HFFc6 (cell line): ENCODE measurements at regions not wholly inside any gene's neighbourhood (a gene's known extent, or its start where the extent isn't known, plus 50 kb on each side); places are given as distances from the start of the nearest gene placed in this dataset.

Source experiments
- DNase-seq: peaks from one replicate; pipeline ENCODE4 v3.0.0-alpha.2; 2018
- H3K27ac Mint-ChIP-seq: 2 replicates; pipeline ENCODE4 v1.8.0; 2020; ENCODE audit warnings: mild to moderate bottlenecking, mixed read lengths
- H3K27me3 Mint-ChIP-seq: 2 replicates; pipeline ENCODE4 v1.8.0; 2021; ENCODE audit warnings: mild to moderate bottlenecking, moderate library complexity, mixed read lengths; ENCODE audit not compliant: insufficient read depth
- H3K36me3 Mint-ChIP-seq: 2 replicates; pipeline ENCODE4 v1.8.0; 2021; ENCODE audit warnings: low read depth, mixed read lengths
- H3K4me1 Mint-ChIP-seq: 2 replicates; pipeline ENCODE4 v1.8.0; 2020; ENCODE audit warnings: low read depth, mixed read lengths
- H3K4me3 Mint-ChIP-seq: 2 replicates; pipeline ENCODE4 v1.8.0; 2020; ENCODE audit warnings: mild to moderate bottlenecking, moderate library complexity, mixed read lengths
- H3K9me3 Mint-ChIP-seq: 2 replicates; pipeline ENCODE4 v1.8.0; 2020; ENCODE audit warnings: mild to moderate bottlenecking, mixed read lengths
- TF ChIP-seq, protein P1 (sequence below): fragments of 200-600 bp; sonication (generic); IDR thresholded peaks from 2 replicates; pipeline ENCODE4 v1.5.0; 2021; ENCODE audit warnings: antibody characterized with exemption, mild to moderate bottlenecking

DNA sequence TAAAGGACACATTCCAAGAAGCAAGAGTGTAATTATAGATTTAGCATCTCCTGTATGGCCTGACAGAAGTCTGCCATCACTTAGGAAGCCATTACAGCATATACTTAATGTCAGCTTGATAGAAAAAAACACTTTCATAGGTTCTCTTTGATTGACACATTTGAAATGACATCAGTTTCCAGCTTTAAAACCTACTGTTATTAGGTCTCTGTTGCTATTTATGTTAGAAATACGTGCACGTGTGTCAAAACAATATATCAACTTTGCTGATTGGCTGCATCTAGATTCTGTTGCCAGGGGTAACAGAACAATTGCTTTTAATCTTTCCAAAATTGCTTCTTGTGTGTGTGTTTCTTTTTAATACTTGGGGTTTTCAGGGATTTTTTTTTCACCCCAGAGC, 389.3 kb upstream of the ATP11B start:
- DNase-seq, result no peak
- Mint-ChIP-seq H3K36me3 (no peaks in the 10 kb centered on the region), H3K27me3 (no peaks in the 10 kb centered on the region), H3K27ac (no peak overlapping the region), H3K4me1 (no peaks in the 10 kb centered on the region), H3K9me3 (peaks cover 58% of the 10 kb centered on the region), H3K4me3 (no peak overlapping the region)
- TF ChIP-seq, protein P1, sequence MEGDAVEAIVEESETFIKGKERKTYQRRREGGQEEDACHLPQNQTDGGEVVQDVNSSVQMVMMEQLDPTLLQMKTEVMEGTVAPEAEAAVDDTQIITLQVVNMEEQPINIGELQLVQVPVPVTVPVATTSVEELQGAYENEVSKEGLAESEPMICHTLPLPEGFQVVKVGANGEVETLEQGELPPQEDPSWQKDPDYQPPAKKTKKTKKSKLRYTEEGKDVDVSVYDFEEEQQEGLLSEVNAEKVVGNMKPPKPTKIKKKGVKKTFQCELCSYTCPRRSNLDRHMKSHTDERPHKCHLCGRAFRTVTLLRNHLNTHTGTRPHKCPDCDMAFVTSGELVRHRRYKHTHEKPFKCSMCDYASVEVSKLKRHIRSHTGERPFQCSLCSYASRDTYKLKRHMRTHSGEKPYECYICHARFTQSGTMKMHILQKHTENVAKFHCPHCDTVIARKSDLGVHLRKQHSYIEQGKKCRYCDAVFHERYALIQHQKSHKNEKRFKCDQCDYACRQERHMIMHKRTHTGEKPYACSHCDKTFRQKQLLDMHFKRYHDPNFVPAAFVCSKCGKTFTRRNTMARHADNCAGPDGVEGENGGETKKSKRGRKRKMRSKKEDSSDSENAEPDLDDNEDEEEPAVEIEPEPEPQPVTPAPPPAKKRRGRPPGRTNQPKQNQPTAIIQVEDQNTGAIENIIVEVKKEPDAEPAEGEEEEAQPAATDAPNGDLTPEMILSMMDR, result no peak

- H3K36me3 Mint-ChIP-seq, result no peaks in the 10 kb centered on the region
- no peak overlapping the region for H3K27ac Mint-ChIP-seq
- no peaks in the 10 kb centered on the region for H3K4me1 Mint-ChIP-seq
- no peaks in the 10 kb centered on the region for H3K27me3 Mint-ChIP-seq
- peaks cover 60% of the 10 kb centered on the region for H3K9me3 Mint-ChIP-seq
- TF ChIP-seq, protein P1, result no peak
- H3K4me3 Mint-ChIP-seq, result no peak overlapping the region
- no peak for DNase-seq
Observed at GRCh38 chr3:182405759-182406158, 387.5 kb upstream of the ATP11B start.

DNA sequence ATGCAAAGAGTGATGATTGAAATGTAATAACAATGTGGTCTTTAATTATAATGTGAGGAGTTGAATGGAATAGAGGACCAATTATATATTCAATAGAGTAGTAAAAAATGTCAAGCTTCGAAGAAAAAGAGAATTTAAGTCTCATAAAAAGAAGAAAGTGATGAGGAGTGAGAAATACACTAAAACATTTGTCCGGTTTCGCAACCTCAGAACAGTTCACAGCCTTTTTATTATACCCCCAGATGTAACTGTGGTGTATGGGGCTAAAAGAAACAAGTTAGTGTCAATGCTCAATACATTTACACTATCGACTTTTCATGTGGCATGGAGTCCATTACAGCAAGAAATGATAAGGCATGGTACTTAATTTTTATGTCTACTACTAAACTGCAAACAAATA, 386.5 kb upstream of the ATP11B start:
- H3K4me1 Mint-ChIP-seq, result no peaks in the 10 kb centered on the region
- H3K27me3 Mint-ChIP-seq, result no peaks in the 10 kb centered on the region
- no peak overlapping the region for H3K27ac Mint-ChIP-seq
- H3K9me3 Mint-ChIP-seq, result peaks cover 57% of the 10 kb centered on the region
- no peak overlapping the region for H3K4me3 Mint-ChIP-seq
- H3K36me3 Mint-ChIP-seq, result no peaks in the 10 kb centered on the region
- DNase-seq, result no peak
- TF ChIP-seq, protein P1, result no peak

DNA sequence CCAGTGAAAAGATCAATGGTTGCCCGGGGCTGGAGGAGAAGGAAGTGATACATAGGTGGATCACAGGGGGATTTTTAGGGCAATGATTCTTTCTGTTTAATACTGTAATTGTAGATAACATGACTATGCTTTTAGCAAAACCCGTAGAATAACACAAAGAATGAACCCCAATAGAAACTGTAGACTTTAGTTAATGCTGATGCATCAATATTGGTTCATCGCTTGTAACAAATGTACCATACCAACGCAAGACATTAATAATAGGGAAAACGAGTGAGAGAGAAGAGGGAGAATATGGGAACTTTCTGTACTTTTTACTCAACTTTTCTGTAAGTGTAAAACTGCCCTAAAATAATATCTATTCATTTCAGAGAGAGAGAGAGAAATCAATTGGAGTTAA, 383.3 kb upstream of the ATP11B start:
- Mint-ChIP-seq H3K9me3 (peaks cover 61% of the 10 kb centered on the region), H3K4me3 (no peak overlapping the region)

GRCh38 chr3:182412066-182412465, 381.2 kb upstream of the ATP11B start:
- H3K4me1 Mint-ChIP-seq, result no peaks in the 10 kb centered on the region
- H3K27me3 Mint-ChIP-seq, result no peaks in the 10 kb centered on the region
- H3K36me3 Mint-ChIP-seq, result no peaks in the 10 kb centered on the region; the same call in 1 of the 2 replicates
- peaks cover 53% of the 10 kb centered on the region for H3K9me3 Mint-ChIP-seq
- no peak overlapping the region for H3K27ac Mint-ChIP-seq
- DNase-seq, result no peak
- H3K4me3 Mint-ChIP-seq, result no peak overlapping the region
- TF ChIP-seq, protein P1, result no peak

More for the DNA sequence above, 383.3 kb upstream of the ATP11B start:
- Mint-ChIP-seq H3K4me1 (no peaks in the 10 kb centered on the region), H3K27ac (no peak overlapping the region), H3K36me3 (no peaks in the 10 kb centered on the region; the same call in 1 of the 2 replicates), H3K27me3 (no peaks in the 10 kb centered on the region)
- no peak for DNase-seq
- TF ChIP-seq, protein P1, result no peak

- DNase-seq, result no peak
- Mint-ChIP-seq H3K4me1 (no peaks in the 10 kb centered on the region), H3K27ac (no peak overlapping the region), H3K9me3 (peaks cover 51% of the 10 kb centered on the region), H3K27me3 (no peaks in the 10 kb centered on the region), H3K4me3 (no peak overlapping the region), H3K36me3 (no peaks in the 10 kb centered on the region; the same call in 1 of the 2 replicates)
- TF ChIP-seq, protein P1, result no peak
Observed at GRCh38 chr3:182413061-182413460, 380.2 kb upstream of the ATP11B start.
